ENCODE measurements at regions not wholly inside any gene's neighbourhood (a gene's known extent, or its start where the extent isn't known, plus 50 kb on each side); places are given as distances from the start of the nearest gene placed in this dataset.

DNA sequence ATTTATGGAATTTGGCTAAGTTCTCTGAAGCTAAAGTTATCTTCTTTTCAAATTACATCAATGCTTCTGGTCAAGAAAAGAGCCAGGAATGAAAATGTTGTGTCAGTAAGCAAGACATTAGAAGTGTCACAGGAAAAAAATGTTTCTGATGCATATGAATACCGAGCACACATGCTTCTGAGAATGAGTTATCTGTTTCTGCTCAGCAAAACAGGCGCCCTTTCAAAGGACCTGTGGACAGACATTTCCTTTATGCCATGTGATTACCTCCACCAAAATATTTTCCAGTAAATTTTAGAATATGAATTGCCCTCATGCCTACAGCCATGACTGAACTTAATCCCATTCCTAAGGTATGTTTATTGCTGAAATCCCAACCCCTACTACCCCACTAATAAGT is 55.4 kb upstream of the RNF180 start:
- H3K4me2 ChIP-seq (ENCODE audit: low read length), result no peak overlapping the region
- no peaks in the 10 kb centered on the region for H4K20me1 ChIP-seq (ENCODE audit: insufficient read depth)
- H3F3A ChIP-seq (ENCODE audit: insufficient read depth, low read length, poor library complexity, severe bottlenecking), result no peaks in the 10 kb centered on the region
- H3K9me3 ChIP-seq (ENCODE audit: low read length), result no peaks in the 10 kb centered on the region
- no peak overlapping the region for H3K27ac ChIP-seq (ENCODE audit: low read length)
- H3K27me3 ChIP-seq (ENCODE audit: insufficient read depth, low read depth, low read length), result no peaks in the 10 kb centered on the region
- H2AFZ ChIP-seq (ENCODE audit: low read depth, low read length), result no peak overlapping the region
- TF ChIP-seq RAD21 (conservative IDR thresholded peaks at IDR 0.05) (no peak), EZH2 (IDR thresholded peaks at IDR 0.05; ENCODE audit: borderline replicate concordance, insufficient read depth, low read length, poor library complexity, severe bottlenecking) (no peak), REST (IDR thresholded peaks at IDR 0.05; ENCODE audit: borderline replicate concordance) (no peak)
- H3K36me3 ChIP-seq (ENCODE audit: insufficient read depth, low read length), result no peaks in the 10 kb centered on the region
- no peaks in the 10 kb centered on the region for H3K79me2 ChIP-seq (replicated peaks; ENCODE audit: insufficient read depth, low read length)
- H3K9me2 ChIP-seq (ENCODE audit: insufficient read depth, low read length), result no peaks in the 10 kb centered on the region
- no peak overlapping the region for H3K9ac ChIP-seq (ENCODE audit: low read length)
- no peak overlapping the region for H3K4me3 ChIP-seq (ENCODE audit: low read length)

- Histone ChIP-seq H3K27me3 (ENCODE audit: insufficient read depth, low read depth, low read length) (no peaks in the 10 kb centered on the region), H3K27ac (ENCODE audit: low read length) (no peak overlapping the region), H3K9me2 (ENCODE audit: insufficient read depth, low read length) (no peaks in the 10 kb centered on the region), H2AFZ (ENCODE audit: low read depth, low read length) (no peak overlapping the region), H3K79me2 (replicated peaks; ENCODE audit: insufficient read depth, low read length) (no peaks in the 10 kb centered on the region), H3F3A (ENCODE audit: insufficient read depth, low read length, poor library complexity, severe bottlenecking) (no peaks in the 10 kb centered on the region), H3K9me3 (ENCODE audit: low read length) (no peaks in the 10 kb centered on the region), H4K20me1 (ENCODE audit: insufficient read depth) (no peaks in the 10 kb centered on the region), H3K9ac (ENCODE audit: low read length) (no peak overlapping the region), H3K4me3 (ENCODE audit: low read length) (no peak overlapping the region), H3K4me2 (ENCODE audit: low read length) (no peak overlapping the region), H3K36me3 (ENCODE audit: insufficient read depth, low read length) (no peaks in the 10 kb centered on the region)
- TF ChIP-seq RAD21 (conservative IDR thresholded peaks at IDR 0.05) (no peak), EP300 (conservative IDR thresholded peaks at IDR 0.05; ENCODE audit: poor library complexity, severe bottlenecking) (no peak), EZH2 (IDR thresholded peaks at IDR 0.05; ENCODE audit: borderline replicate concordance, insufficient read depth, low read length, poor library complexity, severe bottlenecking) (no peak), CTCF (IDR thresholded peaks at IDR 0.05; ENCODE audit: poor library complexity, severe bottlenecking) (no peak), POLR2AphosphoS5 (IDR thresholded peaks at IDR 0.05) (no peak), SMC3 (conservative IDR thresholded peaks at IDR 0.05; ENCODE audit: poor library complexity) (no peak), TAF1 (IDR thresholded peaks at IDR 0.05; ENCODE audit: low read depth) (no peak), REST (IDR thresholded peaks at IDR 0.05; ENCODE audit: borderline replicate concordance) (no peak)
Measured at GRCh38 chr5:64108674-64109073, 57.0 kb upstream of the RNF180 start.
